K562 (cell line): ENCODE measurements at regions not wholly inside any gene's neighbourhood (a gene's known extent, or its start where the extent isn't known, plus 50 kb on each side); places are given as distances from the start of the nearest gene placed in this dataset.

ENCODE experiments used
- BCL6 ChIP-seq: fragments of 250-450 bp; sonication (Bioruptor Pico); IDR thresholded peaks from 2 replicates; pipeline ENCODE4 v1.4.0; 2020
- CEBPZ ChIP-seq: fragments of 150-350 bp; IDR thresholded peaks from 2 replicates; pipeline ENCODE4 v1.6.1; 2014; ENCODE audit warnings: low read depth, mild to moderate bottlenecking, low read length, borderline replicate concordance
- CGGBP1 ChIP-seq: fragments of 250-450 bp; sonication (Bioruptor Pico); IDR thresholded peaks from 2 replicates; pipeline ENCODE4 v1.9.0; 2021; ENCODE audit warnings: mild to moderate bottlenecking
- CSDE1 ChIP-seq, 2 experiments: fragments of 450-650 bp; IDR thresholded peaks; 2 replicates each; pipeline ENCODE4 v1.6.1; 2016; ENCODE audit warnings: mild to moderate bottlenecking in 1 of 2
- HMGN3 ChIP-seq: IDR thresholded peaks from 2 replicates; pipeline ENCODE4 v1.6.1; 2011; ENCODE audit warnings: borderline replicate concordance, low read depth, mild to moderate bottlenecking, mixed read lengths, low read length; ENCODE audit not compliant: insufficient read length; ENCODE audit errors: extremely low read depth
- KAT7 ChIP-seq: sonication (generic); formaldehyde crosslinking; IDR thresholded peaks from 2 replicates; pipeline ENCODE4 v1.8.0; 2022; ENCODE audit warnings: missing genetic modification reagents, mild to moderate bottlenecking, borderline replicate concordance
- MAX ChIP-seq: sonication (generic); formaldehyde crosslinking; IDR thresholded peaks from 2 replicates; pipeline ENCODE4 v1.9.0; 2022; ENCODE audit warnings: mild to moderate bottlenecking, missing genetic modification reagents
- MBD2 ChIP-seq: sonication (generic); IDR thresholded peaks from 2 replicates; pipeline ENCODE4 v1.6.1; 2016; ENCODE audit warnings: low read depth, borderline replicate concordance
- NCOA1 ChIP-seq: fragments of 450-650 bp; IDR thresholded peaks from 2 replicates; pipeline ENCODE4 v1.6.1; 2016; ENCODE audit warnings: low read depth
- PURB ChIP-seq: sonication (generic); formaldehyde crosslinking; IDR thresholded peaks from 2 replicates; pipeline ENCODE4 v1.9.0; 2021; ENCODE audit warnings: low read depth, mild to moderate bottlenecking, missing genetic modification reagents
- PYGO2 ChIP-seq: fragments of 450-650 bp; IDR thresholded peaks from 2 replicates; pipeline ENCODE4 v1.6.1; 2016; ENCODE audit warnings: mild to moderate bottlenecking, missing genetic modification characterization, moderate library complexity, missing compliant biosample characterization
- SUPT5H ChIP-seq: fragments of 450-650 bp; IDR thresholded peaks from 2 replicates; pipeline ENCODE4 v1.6.1; 2016
- TSC22D4 ChIP-seq: fragments of 450-650 bp; IDR thresholded peaks from 2 replicates; pipeline ENCODE4 v1.6.1; 2016; ENCODE audit warnings: missing genetic modification characterization, missing biosample characterization, control low read depth
- ZNF23 ChIP-seq: fragments of 250-450 bp; sonication (Bioruptor Pico); IDR thresholded peaks from 2 replicates; pipeline ENCODE4 v1.4.0; 2020; ENCODE audit warnings: mild to moderate bottlenecking
- ZNF436 ChIP-seq: fragments of 250-450, 450-650 bp; sonication (Bioruptor Pico); formaldehyde crosslinking; IDR thresholded peaks from 2 replicates; pipeline ENCODE4 v1.7.0; 2020; ENCODE audit warnings: mild to moderate bottlenecking
- ZNF77 ChIP-seq: fragments of 250-450 bp; sonication (Bioruptor Pico); IDR thresholded peaks from 2 replicates; pipeline ENCODE4 v1.5.0; 2020
- TF ChIP-seq, protein P1 (sequence below): fragments of 250-450 bp; sonication (Bioruptor Pico); IDR thresholded peaks from 2 replicates; pipeline ENCODE4 v1.5.0; 2021

DNA sequence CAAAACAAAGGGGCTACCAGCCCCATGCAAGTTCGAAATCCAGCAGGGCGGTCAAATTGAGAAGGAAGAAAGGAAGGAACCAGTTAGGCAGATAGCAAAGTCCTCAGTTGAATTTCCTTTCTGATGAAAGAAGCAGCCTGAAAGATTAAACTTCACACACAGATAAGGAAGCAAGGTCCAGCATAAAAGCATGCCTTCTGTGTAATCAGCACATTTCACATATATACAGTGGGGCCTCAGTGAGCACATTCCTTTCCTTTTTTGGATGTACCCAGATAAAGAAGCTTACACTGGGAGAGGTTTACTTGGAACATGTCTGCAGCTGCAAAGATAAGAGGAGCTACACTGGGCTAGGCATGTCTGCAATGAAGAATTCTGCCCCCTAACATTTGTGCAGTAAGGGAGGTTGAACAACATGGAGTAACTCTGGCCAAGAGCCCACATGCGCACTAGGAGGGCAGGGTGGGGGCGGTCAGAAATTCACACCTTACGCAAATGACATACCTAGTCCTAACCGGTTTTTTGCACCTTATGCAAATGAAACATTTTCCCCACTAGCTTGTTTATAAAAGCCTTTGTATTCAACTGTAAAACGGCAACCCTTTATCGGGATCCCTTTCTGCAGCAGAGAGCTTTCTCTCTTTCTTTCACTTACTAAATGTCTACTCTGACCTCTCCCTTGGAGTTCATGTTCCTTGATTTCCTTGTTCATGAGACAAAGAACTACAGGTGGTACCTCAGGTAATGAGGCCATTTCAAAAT, 149.7 kb upstream of the FBXL17 start (continued):
- TF ChIP-seq CGGBP1 (no peak), ZNF436 (CRISPR knock-in tag) (peak; percentile 81), NCOA1 (peak; percentile 81), MBD2 (peak; percentile 61), SUPT5H (no peak), CSDE1 (IDR thresholded peaks at IDR 0.05) (no peak), CEBPZ (no peak), ZNF23 (CRISPR knock-in tag) (peak; percentile 99), MAX (CRISPR knock-in tag) (peak; percentile 66; the same call in 1 of the 2 replicates), PURB (CRISPR knock-in tag) (no peak), ZNF77 (CRISPR knock-in tag) (peak; percentile 92), BCL6 (CRISPR knock-in tag) (peak; percentile 99), PYGO2 (tag) (peak; percentile 97), TSC22D4 (tag) (no peak), KAT7 (CRISPR knock-in tag) (no peak), HMGN3 (peak; percentile 20)
- TF ChIP-seq, protein P1, sequence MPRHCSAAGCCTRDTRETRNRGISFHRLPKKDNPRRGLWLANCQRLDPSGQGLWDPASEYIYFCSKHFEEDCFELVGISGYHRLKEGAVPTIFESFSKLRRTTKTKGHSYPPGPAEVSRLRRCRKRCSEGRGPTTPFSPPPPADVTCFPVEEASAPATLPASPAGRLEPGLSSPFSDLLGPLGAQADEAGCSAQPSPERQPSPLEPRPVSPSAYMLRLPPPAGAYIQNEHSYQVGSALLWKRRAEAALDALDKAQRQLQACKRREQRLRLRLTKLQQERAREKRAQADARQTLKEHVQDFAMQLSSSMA (CRISPR knock-in tag), result peak; percentile 83; the same call in 1 of the 2 replicates
